Bronchial epithelial cell (primary cell): ENCODE measurements at regions not wholly inside any gene's neighbourhood (a gene's known extent, or its start where the extent isn't known, plus 50 kb on each side); places are given as distances from the start of the nearest gene placed in this dataset.
A peak's percentile ranks its signal among the peaks of the same experiment; 100 is the strongest.

Experiments
- DNase-seq: peaks from one replicate; pipeline ENCODE4 v3.0.0-alpha.2; 2010; ENCODE audit warnings: low read depth
- FAIRE-seq: peaks from 2 replicates; lab custom pipeline; 2011; peaks lifted over from hg19 to GRCh38; lab: Jason Lieb, UNC
- H3K27me3 ChIP-seq: 2 replicates; pipeline ENCODE4 v1.5.1; 2011; ENCODE audit warnings: low read length; ENCODE audit not compliant: control insufficient read depth, insufficient read depth
- H3K36me3 ChIP-seq: 2 replicates; pipeline ENCODE4 v1.5.1; 2011; ENCODE audit warnings: low read length; ENCODE audit not compliant: control insufficient read depth, insufficient read depth
- H3K4me3 ChIP-seq: 2 replicates; pipeline ENCODE4 v1.5.1; 2011; ENCODE audit warnings: mild to moderate bottlenecking, low read depth, low read length, control low read depth
- CTCF ChIP-seq: IDR thresholded peaks from 2 replicates; pipeline ENCODE4 v1.5.1; 2011; ENCODE audit warnings: mild to moderate bottlenecking, moderate library complexity, low read length, control low read depth, inconsistent platforms; ENCODE audit not compliant: insufficient read depth, severe bottlenecking

DNA sequence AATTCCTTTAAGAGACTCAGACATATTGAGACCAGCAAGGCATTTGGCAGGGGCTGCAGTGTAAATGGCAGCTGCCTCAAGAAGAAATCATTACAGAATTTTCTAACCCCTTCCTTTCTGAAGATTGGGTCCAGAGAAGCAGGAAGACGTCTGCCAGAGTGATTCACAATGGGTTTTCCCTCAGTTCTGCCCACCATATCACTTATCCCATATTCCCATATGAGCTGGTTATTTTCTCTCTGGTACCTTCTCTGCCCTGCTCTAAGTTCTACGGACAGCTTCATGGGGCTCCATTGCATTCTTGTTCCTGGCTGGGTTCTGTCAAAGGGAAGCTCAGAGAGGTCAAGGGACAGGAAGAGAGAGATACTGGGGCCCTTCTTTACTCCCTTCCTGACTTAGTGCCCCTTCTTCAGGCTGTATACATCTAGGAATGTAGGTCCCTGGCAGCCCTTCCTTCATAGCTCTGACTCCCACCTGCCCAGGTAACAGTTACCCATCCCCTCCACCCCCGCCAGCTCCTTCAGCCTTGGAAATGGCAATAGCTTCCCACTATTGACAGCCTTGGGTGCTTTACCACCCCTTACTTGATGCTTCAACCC, 420.6 kb upstream of the DAB1 start:
- H3K36me3 ChIP-seq = no peaks in the 10 kb centered on the region
- TF ChIP-seq CTCF = no peak
- H3K4me3 ChIP-seq = no peak overlapping the region
- DNase-seq = peak; percentile 68
- no peaks in the 10 kb centered on the region for H3K27me3 ChIP-seq
- FAIRE-seq = no peak

- FAIRE-seq (no peak), DNase-seq (peak; percentile 75)
Observed at GRCh38 chr1:57843760-57844159, 419.9 kb upstream of the DAB1 start.

DNA sequence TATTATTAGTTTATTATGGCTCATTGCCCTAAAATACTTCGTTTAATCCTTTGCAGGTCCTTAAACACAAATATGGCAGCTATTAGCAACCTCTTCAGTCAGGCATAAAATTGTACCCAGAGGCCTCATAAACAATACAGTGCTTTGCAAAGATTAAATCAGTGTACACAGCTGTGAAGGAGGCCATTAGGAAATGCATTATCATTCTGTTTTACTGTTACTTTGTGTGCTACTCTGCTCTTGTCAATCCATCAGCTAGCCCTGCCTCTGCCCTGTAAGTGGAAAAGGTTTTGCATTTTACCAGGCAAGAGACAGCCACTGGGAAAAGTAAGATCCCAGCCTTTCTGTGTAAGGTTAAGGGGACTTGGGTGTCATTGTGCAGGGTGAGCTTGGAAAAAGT, 415.7 kb upstream of the DAB1 start:
- FAIRE-seq = no peak
- TF ChIP-seq CTCF = no peak
- no peaks in the 10 kb centered on the region for H3K36me3 ChIP-seq

More at GRCh38 chr1:57843760-57844159, 419.9 kb upstream of the DAB1 start:
- no peaks in the 10 kb centered on the region for H3K36me3 ChIP-seq
- H3K27me3 ChIP-seq = no peaks in the 10 kb centered on the region
- H3K4me3 ChIP-seq = no peak overlapping the region
- TF ChIP-seq CTCF = no peak

DNA sequence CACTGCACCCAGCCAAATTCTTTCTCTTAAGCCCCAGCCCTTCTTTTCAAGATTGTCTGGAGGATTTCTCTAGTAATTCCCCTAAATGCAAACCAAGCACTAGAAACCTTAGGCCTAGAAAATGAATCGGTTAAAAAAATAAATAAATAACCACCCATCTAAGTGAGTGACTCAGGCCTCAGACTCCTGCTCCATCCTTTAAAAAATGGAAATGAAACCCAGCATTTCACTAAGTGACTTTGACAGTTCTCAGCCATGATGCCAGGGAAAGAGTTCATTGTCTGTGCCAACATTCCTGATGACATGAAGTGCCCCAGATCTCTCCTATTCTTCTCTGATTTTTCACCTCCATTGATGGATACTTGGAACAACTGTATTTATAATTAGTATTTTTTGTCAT, 415.2 kb upstream of the DAB1 start:
- H3K4me3 ChIP-seq = no peak overlapping the region
- FAIRE-seq (no peak), DNase-seq (no peak)
- no peaks in the 10 kb centered on the region for H3K27me3 ChIP-seq
- TF ChIP-seq CTCF = no peak
- no peaks in the 10 kb centered on the region for H3K36me3 ChIP-seq

More for the DNA sequence above, 415.7 kb upstream of the DAB1 start:
- H3K27me3 ChIP-seq = no peaks in the 10 kb centered on the region
- H3K4me3 ChIP-seq = no peak overlapping the region
- DNase-seq = no peak

GRCh38 chr1:57835620-57836019, 411.8 kb upstream of the DAB1 start:
- TF ChIP-seq CTCF = no peak
- DNase-seq = no peak
- Histone ChIP-seq H3K27me3 (no peaks in the 10 kb centered on the region), H3K4me3 (no peak overlapping the region), H3K36me3 (no peaks in the 10 kb centered on the region)
- FAIRE-seq = peak; percentile 55

GRCh38 chr1:57833296-57833695, 409.4 kb upstream of the DAB1 start:
- H3K36me3 ChIP-seq = no peaks in the 10 kb centered on the region

More at GRCh38 chr1:57833296-57833695, 409.4 kb upstream of the DAB1 start:
- FAIRE-seq (no peak), DNase-seq (no peak)
- TF ChIP-seq CTCF = no peak
- Histone ChIP-seq H3K27me3 (no peaks in the 10 kb centered on the region), H3K4me3 (no peak overlapping the region)
